MM.1S (cell line): ENCODE measurements at regions not wholly inside any gene's neighbourhood (a gene's known extent, or its start where the extent isn't known, plus 50 kb on each side); places are given as distances from the start of the nearest gene placed in this dataset.

Experiments used
- CTCF ChIP-seq: fragments of 300-600 bp; sonication (generic); IDR thresholded peaks from 2 replicates; pipeline ENCODE4 v1.5.1; 2016; ENCODE audit warnings: antibody characterized with exemption, low read length, mixed read lengths
- EZH2 ChIP-seq: fragments of 300-600 bp; sonication (generic); optimal IDR thresholded peaks from 2 replicates; pipeline ENCODE3; 2017; ENCODE audit warnings: low read depth, mild to moderate bottlenecking, antibody characterized with exemption, low read length, mixed read lengths

DNA sequence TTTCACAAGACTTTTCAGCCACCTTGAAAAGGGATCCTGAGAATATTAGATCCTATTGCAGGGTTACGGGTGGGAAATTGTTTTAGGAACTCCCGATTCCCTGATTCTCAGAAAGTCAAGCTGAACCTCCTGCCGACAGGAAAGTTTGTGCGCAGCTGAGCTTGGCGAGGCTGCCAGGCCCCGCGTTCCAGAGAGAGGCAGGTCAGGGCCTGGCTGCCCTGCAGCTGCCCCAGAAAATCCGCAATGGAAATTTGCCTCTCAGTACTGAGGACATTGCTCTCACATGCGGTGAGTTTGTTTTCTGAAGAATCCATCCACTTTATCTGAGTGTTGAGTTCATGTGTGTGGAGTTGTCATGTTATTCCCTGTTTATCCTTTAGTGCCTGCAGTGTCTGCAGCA, 144.2 kb downstream of the RTP5 start:
- no peak for TF ChIP-seq CTCF
- TF ChIP-seq EZH2, result no peak
